GM12872 (cell line): ENCODE measurements at regions not wholly inside any gene's neighbourhood (a gene's known extent, or its start where the extent isn't known, plus 50 kb on each side); places are given as distances from the start of the nearest gene placed in this dataset.

Experiments used
- CTCF ChIP-seq: IDR thresholded peaks from 3 replicates; pipeline ENCODE4 v1.5.1; 2011; ENCODE audit warnings: low read depth, mild to moderate bottlenecking, low read length, moderate library complexity; ENCODE audit not compliant: insufficient read depth

- no peak for TF ChIP-seq CTCF
These were observed 71.5 kb upstream of the RGS2 start for GRCh38 chr1:192737306-192737705.

GRCh38 chr1:192739476-192740184 lies 69.2 kb upstream of the RGS2 start:
- TF ChIP-seq CTCF, result no peak

GRCh38 chr1:192740214-192740613 lies 68.6 kb upstream of the RGS2 start:
- no peak for TF ChIP-seq CTCF

GRCh38 chr1:192741095-192741494 lies 67.7 kb upstream of the RGS2 start:
- TF ChIP-seq CTCF, result no peak

GRCh38 chr1:192747301-192747700 lies 61.5 kb upstream of the RGS2 start:
- TF ChIP-seq CTCF, result no peak

GRCh38 chr1:192747943-192748342 lies 60.9 kb upstream of the RGS2 start:
- no peak for TF ChIP-seq CTCF

- no peak for TF ChIP-seq CTCF
These were observed 59.5 kb upstream of the RGS2 start for GRCh38 chr1:192749349-192749748.
